NCI-H1092 (cell line): ENCODE measurements at regions not wholly inside any gene's neighbourhood (a gene's known extent, or its start where the extent isn't known, plus 50 kb on each side); places are given as distances from the start of the nearest gene placed in this dataset.
"Not testable (repeated sequence)": the region's sequence is repeated elsewhere in the genome, so short reads cannot be mapped to it uniquely, and the experiment has no call there.

ENCODE experiments used
- DNase-seq: peaks from one replicate; lab custom pipeline; 2025; lab: John Stamatoyannopoulos, UW

DNA sequence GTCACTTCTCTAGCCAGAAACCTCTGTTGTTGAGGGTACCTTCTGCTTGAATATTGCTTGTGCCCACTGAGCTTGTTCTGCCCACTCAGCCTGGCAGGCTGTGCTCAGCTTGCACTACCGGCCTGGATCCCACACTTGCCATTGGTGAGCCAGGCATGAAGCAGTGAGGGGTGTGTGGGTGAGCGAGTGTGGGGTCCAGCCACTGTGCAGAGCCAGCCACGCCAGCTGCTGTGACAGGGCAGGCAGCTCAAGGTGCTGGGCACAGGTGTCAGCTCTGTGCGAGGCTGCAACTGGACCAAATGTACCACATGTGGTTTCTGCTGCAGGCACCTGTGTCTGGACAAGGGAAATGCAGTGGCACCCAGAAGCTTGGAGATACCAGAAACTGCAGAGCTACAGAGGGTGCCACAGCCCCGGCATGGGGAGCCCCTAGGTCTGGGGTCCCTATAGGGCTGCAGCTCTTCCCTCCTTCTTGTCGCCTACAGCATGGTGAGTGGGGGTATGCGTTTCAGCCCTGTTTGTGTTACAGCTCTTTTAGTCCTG, 305.1 kb upstream of the RIOK2 start:
- DNase-seq = no peak

DNA sequence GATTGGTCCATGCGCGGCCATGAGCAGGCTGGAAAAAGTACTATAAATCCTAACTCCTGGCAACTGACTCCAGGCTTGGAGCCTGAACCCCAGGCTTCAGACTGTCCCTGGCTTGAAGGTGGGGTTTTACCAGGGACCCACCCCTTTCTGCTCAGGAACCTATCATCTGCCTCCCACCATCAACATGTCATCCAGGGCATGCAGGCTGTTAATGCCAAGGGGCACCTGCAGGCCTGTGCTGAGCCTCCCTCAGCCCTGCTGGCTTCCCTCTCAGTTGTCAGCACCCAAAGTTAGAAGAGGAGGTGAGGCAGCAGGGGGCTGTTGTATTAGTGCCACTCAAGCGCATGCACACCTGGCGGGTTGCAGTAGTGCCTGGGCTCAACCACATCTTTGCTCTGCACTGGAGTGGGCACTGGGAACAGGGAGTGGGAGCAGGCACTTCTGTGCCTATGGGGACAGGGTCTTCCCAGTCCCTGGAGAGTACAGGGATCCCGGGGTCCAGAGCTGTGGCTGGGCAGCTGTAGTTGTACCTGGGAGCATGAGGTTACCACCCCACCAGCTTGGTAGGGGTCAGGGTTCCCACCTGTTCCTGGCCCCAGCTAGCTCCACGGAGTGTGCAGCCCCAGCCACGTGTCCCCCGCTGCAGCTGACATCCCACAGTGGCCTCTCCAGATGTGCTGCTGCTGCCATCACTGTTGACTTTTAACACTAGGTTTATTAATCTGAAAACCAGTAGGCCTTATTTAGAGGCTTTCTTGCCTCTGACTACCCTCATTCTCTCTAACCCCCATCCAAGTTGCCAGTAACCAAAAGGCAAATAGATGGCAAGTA, 306.2 kb upstream of the RIOK2 start:
- DNase-seq = no peak

DNA sequence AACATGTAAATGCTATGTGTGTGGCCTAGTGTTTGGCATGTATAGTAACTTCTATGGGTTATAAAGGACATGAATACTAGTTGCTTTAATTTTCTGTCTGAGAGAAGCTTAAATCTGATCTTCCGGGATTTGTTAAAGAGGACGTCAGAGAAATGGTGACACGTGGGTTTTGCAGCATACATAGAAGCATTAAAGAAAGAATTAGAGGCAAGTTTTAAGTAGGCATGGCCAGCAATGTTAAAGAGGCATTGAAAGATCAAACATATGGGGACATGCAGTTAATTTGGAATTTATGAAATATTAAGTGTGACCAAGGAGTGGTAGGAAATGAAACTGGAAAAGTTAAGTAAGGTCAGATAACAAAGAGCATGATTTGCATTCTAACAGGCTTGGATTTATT, 311.4 kb upstream of the RIOK2 start:
- DNase-seq = no peak

DNA sequence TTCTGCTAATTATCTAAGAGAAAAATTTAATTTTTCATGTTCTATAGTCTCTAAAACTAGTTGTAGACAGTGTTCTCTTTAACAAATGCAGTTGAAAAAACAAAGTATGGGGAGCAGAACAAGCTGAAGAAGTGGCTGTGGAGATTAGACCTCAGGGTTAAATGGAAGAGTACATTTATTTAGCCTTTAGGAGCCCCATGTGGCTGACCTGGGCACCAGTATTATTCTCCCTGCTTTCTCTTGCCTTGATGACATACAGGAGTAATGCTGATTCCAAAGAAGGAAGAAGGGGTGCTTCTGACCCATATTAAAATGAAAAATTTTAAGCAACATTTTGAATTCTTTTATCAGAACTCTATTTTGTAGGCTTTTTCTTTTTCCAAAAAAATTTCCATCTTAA, 312.3 kb upstream of the RIOK2 start:
- DNase-seq = no peak

DNA sequence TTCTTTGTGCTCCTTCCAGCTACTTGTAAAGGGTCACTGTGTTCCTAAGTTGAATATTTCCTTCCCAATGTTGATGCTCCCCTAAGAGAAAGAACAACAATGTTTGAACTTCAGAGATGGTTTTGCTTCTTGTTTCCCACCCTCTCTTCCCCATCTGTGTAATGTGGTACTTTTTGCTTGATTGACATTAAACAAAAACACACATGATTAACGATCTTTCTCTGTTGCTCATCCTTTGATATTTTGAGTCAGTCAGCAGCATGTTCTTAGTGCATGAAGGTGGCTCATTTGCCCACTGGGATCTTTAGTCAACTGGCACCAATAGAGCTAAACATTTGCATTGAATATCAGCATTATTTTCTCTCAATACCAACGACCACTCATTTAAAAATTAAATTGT, 313.0 kb upstream of the RIOK2 start:
- DNase-seq = no peak

DNA sequence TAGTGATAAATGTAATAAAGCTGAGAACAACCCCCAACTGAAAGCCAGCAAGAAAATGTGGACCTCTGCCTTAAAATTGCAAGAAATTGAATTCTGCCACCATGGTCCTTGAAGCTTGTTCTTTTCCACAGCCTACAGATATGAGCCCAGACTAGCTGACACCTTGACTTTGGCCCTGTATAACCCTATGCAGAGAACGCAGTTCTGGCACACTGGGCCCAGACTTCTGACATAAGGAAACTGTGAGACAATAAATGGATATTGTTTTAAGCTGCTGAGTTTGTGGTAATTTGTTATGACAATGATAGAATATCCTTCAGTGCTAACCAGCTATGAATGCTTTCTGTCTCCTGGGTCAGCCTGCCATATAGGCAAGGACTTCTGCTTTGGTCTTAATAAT, 315.6 kb upstream of the RIOK2 start:
- DNase-seq = no peak

DNA sequence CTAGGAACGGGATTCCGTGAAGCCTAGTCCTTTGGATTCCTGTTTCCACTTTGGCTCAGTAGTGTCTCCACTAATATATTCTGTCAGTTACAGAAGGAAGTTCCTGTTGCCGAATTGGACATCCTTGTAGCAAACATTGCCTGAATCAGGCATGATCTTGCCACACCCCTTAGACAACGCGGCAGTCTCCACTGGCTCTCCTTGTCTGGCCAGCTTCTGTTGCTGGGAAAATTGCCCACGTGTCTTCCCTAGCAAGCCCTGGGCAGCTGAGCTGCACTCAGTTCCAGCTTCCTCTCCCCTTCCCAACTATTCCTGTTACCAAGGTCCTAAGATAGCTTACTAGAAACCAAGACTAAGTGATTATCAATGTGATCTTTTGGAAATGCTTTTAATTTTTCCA, 316.6 kb upstream of the RIOK2 start:
- no peak for DNase-seq

DNA sequence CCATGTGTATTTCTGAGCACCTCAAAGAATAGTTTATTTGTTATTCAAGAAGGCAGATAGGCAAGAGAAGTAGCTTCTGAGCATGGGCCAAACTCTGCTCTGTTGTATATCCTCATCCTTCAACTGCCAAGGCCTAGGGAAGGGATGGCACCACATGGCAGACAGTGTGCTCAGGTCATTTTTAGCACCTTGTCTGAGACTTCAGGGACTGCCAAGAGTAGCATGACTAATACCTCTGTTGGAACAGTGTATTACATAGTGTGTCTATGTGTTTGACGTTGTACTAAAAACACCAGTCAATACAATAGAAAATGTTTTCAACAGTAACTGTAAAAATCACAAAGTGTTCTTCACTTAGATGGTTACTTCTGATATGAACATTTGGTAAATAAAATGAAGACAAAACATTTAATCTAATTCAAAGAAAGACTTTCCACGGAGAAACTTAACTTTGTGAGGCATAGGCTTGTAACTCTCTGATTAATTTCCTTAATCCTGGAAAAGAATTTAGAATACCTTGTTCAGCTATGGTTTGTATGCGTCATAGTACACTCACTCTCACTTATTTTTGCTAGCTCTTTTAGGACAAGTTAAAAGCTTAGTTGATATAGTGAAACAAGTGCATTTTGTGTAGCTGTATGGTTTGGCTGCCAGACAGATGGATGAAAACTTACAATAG, 318.4 kb upstream of the RIOK2 start:
- no peak for DNase-seq

DNA sequence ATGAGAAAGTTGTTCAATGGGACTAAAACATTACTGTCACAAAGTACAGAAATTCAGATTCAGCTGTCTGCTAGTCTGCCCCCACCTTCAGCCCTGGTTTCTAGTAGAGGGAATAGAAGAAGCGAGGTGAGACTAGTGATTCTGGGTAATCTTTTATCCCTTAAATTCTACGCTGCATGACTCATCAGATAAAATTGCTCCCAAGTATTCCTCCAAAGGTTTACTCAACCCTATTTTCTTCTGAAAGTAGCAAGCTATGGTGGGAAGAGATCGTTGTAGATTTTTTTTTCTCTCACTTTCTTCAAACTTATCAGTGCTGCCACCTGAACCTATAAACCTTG, 318.9 kb upstream of the RIOK2 start:
- DNase-seq = no peak

DNA sequence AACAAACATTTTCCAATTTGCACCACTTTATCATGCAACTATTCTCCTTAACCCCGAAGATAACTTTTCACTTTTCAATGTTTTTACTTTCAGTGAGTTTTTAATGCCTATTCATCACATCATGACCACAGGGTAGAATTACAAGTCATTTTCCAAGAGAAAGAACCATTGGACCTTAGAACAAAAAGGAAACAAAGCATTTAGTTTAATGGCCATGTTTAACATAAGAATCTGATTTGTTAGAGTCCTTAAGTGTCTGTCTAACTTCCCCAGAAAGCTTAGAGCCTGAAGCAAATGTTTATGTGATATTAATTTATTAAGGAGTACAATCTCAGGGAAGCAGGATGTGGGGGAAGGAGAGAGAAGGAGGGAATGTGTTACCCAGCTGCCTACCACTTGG, 325.8 kb upstream of the RIOK2 start:
- no peak for DNase-seq

DNA sequence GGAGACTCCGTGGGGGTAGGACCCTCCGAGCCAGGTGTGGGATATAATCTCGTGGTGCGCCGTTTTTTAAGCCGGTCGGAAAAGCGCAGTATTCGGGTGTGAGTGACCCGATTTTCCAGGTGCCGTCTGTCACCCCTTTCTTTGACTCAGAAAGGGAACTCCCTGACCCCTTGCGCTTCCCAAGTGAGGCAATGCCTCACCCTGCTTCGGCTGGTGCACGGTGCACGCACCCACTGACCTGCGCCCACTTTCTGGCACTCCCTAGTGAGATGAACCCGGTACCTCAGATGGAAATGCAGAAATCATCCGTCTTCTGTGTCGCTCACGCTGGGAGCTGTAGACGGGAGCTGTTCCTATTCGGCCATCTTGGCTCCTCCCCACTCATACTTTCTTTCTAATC, 336.5 kb upstream of the RIOK2 start:
- not testable (repeated sequence) for DNase-seq

DNA sequence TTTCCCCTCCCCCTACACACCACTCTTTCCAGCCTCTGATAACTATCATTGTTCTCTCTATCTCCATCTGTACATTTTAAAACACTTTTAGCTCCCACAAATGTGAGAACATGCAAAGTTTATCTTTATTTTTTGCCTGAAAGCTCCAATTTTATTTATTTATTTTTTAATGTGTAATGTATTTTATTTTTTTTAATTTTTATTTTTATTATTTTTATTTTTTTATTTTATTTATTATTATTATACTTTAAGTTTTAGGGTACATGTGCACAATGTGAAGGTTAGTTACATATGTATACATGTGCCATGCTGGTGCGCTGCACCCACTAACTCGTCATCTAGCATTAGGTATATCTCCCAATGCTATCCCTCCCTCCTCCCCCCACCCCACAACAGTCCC, 340.3 kb upstream of the RIOK2 start:
- DNase-seq = not testable (repeated sequence)

DNA sequence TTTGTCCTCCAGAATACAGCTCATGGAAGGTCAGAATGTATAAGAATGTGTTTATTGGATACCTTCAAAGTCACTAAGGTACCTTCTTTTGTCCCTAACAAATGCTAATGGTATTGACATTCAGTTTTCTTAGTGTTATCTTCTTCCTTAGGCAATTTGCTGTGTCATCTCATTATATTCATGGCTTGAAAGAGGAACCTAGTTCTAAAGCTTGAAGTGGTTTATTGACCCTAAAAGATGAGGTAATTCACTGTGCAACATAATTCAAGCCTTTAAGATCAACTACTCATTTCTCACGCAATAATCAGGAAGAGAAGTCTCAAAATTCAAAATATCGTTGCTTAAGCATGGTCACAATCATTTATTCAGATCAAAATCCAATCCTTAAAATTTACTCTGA, 342.7 kb upstream of the RIOK2 start:
- DNase-seq = no peak

DNA sequence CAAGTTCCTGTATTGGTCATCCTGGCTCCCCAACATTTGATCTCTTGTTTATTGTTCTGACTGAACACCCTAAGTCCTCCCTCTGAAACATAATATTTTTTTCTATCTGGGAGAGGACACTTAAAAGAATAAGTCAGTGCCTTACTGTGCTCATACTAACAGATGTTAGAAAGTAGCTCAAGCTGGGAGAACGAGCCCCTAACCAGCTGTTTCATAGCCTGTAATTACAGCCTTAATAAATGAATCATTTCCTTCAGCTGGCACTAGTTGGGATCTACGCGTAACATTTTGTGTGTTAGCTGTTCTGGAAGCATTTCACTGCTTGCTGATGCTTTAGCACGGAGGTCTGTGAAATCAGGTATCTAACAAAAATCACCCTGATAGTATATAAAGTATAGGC, 345.9 kb upstream of the RIOK2 start:
- no peak for DNase-seq

DNA sequence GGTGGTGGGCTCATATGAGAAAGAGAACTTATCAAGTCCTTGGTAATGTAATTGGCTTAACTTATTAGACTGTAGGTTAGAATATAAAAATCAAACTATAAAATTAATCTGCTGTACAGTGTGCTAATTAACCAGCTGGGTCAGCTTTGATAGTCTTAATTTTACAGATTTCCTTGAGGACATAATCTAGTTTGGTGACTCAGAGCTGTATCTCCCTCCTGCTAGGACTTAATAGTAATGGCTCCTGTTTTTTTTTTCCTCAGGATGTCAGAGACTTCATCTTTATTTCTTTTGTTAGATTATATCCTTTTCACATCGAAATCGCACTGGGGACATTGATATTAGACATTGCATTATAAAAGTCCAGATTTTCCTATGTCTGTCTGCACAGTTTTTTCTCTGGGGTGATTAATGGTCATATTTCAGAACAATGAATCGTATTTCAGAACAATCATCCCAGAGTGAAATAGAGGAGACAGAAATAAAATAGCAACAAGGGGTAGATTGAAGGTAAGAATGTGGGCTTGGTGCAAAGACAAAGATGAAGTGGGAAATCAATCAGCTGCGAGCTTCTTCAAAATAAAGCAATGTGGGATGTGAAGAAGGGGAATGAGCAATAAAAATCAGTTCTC, 346.4 kb upstream of the RIOK2 start:
- DNase-seq = no peak

DNA sequence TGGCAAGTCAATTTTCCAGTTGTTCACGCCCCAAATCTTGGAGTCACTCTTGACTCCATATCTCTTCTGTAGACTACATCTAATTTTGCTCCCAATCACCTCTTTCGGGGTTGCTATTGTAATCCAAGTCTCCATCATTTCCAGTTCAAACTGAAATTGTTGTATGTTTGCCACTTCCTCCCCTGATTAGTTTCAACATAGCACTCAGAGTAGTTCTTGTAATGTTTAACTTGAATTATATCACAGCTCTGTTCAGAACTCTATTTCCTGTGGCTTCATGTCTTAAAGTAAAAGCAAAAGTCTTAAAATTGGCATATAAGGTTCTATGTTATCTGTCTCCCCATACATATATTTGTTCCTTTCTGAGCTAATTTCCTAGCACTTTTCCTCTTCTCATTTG, 348.5 kb upstream of the RIOK2 start:
- DNase-seq = no peak

DNA sequence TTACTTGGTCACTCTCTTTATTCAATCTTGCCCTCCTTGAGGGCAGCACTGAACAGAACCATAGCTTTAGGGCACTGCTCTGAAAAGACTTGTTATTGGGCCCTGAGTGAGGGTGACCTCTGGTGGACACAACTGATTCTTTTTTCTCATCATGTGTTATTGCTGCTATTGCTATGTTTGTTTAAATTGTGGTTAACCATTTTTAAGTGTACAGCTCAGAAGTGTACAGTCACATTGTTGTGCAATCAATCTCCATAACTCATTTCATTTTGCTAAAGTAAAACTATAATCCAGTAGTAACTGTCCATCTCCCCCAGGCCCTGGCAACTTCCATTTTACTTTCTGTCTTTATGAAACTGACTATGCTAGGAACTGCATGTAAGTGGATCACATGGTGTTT, 351.1 kb upstream of the RIOK2 start:
- DNase-seq = no peak

DNA sequence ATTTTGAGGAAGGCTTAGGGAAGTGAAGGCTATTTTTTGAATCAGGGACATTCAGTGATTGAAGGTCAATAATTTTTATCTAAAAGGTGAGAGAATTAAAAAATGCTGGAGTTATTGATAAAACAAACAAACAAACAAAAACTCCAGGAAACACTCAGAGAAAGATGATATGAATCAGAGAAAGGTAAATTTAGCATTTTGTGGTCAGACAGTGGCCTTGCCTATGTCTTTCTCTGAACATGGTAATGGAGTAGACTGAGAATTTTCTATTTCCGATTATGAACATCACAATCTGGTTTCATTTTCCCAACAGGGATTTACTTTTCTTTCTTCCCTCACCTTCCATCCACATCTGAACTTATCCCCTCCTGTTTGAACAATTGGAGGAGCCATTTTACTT, 353.6 kb upstream of the RIOK2 start:
- DNase-seq = no peak

DNA sequence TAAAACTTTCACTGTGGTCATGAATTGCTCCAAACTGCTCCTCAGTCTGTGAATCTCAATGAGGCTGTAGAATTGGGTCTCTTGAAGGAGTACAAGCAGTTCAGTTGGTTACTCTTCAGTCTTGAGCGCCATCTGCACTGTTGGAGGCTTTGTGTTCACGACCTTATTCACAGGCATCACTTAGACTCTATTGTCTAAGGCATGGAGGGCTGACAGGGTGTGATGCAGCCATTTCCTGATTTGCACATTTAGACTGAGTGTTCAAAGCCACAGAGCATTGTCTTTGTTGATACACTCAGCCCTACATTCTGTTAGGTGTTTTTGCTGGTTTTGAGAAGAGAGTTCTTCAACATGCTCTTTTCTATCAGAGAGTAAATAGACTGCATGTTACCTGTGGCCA, 355.9 kb upstream of the RIOK2 start:
- no peak for DNase-seq

DNA sequence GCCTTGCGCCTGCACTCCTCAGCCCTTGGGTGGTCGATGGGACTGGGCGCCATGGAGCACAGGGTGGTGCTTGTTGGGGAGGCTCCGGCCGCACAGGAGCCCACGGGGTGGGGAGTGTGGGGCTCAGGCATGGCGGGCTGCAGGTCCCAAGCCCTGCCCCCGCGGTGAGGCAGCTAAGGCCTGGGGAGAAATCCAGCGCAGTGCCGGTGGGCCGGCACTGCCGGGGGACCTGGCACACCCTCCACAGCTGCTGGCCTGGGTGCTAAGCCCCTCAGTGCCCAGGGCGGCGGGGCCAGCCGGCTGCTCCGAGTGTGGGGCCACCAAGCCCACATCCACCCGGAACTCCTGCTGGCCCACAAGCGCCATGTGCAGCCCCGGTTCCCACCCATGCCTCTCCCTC, 358.8 kb upstream of the RIOK2 start:
- DNase-seq = no peak

DNA sequence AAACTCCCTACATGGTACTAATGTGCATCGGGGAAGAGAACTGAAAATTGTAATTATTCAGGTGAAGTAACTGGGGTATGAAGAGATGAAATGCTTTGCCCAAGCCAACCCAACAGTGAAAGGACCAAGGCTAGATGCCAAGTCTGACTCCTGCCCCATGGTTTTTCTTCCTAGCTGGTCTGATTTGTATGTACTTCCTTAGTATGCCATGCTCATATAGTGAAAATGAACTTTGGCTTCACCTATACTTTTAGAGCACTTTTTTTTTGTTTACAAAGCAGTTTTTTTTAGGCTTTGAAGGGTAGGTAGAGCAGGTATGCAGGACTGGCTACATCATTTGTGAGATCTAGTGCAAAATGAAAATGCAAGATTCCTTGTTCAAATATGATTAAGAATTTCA, 359.4 kb upstream of the RIOK2 start:
- no peak for DNase-seq

DNA sequence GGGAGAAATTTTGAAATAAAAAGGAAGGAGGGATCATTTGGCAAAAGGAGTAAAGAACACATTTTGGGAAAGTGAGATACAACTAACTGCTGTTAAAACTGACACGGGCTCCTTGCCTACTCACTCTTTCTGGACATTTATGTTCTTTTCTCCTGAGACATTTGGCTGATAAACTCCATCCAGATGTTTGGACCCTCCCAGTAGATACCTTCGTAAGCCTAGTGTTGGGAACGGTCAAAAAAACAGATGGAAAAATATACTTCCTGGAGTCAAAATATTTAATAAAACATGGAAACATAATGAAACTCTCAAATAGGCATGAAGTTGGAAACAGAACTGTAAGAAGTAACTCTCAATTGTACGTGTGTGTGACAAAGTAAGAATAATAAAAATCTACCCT, 360.1 kb upstream of the RIOK2 start:
- DNase-seq = no peak

DNA sequence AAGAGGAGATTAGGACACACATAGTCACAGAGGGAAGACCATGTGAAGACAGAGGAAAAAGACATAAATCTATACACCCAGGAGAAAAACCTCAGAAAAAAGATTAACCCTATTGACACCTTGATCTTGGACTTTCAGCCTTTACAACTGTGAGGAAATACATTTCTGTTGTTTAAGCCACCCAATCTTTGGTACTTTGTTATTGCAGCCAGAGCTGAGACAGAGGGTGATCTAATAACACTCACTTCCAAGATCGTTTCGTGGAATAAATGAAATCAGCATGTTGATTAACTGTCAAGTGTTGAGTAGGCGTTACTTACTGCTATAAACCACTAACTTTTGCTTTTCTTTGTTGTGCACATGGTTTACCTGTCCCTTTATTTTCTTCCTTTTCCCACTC, 361.2 kb upstream of the RIOK2 start:
- no peak for DNase-seq
